ENCODE measurements at regions not wholly inside any gene's neighbourhood (a gene's known extent, or its start where the extent isn't known, plus 50 kb on each side); places are given as distances from the start of the nearest gene placed in this dataset.

- no peak for ATAC-seq
These were observed 211.1 kb downstream of the MATN1 start for GRCh38 chr1:30511991-30512913.

- ATAC-seq, result no peak
These were observed 211.8 kb downstream of the MATN1 start for GRCh38 chr1:30511563-30511962.

DNA sequence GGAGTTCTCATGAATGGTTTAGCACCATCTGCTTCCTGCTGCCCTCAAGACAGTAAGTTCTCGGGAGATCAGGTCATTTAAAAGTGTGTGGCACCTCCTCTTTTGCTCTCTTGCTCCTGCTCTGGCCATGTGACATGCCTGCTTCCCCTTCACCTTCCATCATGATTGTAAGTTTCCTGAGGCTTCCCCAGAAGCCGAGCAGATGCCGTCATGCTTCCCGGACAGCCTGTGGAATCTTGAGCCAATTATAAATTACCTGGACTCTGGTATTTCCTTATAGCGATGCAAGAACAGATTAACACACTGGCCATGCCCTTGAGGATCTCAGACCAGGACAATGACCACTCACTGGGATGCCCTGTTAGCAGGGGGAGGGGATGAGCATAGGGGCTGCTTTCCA is 212.3 kb downstream of the MATN1 start:
- ATAC-seq, result no peak

DNA sequence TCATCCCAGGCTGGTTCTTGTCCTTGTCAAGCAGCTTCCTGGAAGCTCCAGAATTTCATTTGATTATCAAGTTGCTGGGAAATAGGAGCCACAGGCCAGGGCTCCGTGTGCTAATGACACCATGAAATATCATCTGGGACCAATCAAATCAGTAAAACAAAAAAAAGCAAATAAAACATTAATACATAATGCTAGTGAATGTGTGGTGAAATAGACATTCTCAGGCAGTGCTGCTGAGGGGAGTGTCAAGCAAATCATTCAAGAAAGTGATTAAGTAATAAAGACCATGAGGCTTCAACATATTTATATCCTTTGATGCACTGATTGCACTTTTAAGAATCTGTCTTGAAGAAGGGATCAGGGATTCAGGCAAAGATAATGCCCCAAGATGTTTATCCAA is 213.7 kb downstream of the MATN1 start:
- no peak for ATAC-seq

GRCh38 chr1:30508611-30509010 is 214.8 kb downstream of the MATN1 start:
- ATAC-seq, result no peak

DNA sequence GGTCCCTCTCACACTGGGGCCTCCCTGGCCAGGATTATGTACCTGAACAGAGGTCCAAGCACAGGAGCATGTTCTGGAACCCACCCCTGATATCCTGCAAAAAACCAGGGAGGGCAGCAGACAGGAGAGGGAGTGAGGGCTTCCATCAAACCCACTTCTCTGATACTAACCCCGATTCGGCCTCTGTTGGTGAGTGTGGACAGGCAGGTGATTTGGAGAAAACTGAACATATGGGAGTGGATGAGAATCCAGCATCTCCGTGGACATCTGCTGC is 215.3 kb downstream of the MATN1 start:
- ATAC-seq, result no peak

- no peak for ATAC-seq
These were observed 215.8 kb downstream of the MATN1 start for GRCh38 chr1:30507401-30508174.

DNA sequence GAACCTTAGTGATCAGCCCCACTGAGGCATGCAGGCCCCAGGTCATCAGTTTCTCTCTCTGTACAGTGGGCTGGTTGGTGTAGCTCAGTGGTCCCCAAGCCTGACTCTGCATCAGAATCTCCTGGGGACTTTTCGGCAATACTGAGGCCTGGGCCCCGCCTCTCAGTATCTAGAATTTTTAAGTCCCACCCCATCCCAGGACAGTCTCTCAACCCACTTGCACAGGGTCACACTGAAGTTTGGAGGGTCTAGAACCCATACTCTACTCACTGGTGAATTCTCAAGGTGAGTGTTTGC is 216.4 kb downstream of the MATN1 start:
- ATAC-seq, result no peak

DNA sequence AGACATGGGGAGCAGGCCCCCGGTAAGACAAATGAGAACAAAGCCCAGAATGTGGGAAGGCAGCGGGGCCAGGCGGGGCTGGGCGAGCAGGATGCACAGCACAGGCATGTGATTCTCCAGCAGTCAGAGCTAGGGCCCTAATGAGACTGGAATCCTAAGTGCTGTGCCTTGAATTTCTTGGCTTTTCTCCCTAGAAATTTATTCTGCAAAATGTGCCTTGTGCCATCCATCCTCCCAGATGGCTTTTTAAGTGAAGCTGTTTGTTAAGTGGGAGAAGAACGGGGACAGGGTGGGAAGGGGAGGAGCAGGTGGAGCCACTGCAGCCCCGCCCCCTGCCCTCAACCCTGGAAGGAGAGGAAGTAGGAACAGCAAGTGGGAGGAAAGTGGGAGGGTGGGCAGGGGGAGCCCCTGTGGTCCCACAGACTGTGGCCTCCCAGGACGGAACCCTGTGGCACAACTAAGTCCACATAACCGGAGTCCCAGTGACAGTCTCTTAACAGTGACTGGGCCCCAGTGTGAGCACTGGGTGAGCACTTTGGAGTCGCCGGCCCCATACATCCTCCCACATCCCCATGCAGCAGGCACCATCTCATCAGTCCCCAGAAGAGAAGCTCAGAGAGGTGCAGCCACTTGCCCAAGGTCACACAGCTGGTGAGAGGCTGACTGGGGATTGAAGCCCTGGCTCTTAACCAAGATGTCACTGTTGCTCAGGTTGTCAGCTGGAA is 216.9 kb downstream of the MATN1 start:
- ATAC-seq, result no peak

- ATAC-seq, result no peak
These were observed 217.5 kb downstream of the MATN1 start for GRCh38 chr1:30505853-30506252.

DNA sequence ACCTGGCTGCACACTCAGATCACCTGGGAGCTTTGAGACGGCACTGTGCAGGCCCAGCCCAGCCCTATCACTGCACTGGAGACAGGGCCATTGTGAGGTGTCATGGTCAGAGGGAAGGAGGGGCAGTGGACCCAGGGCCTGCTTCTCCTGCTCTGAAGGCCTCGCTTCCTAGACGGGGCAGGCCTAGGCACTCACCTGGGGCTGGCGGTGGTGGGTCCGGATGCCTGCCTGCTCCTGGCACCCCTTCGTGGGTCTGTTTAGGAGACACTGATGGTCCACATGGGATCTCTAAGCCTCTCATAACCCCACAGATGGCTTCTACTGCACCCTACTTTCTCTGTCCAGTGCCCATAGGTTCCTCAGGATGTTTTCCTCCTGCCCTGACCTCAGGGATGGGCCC is 230.9 kb downstream of the MATN1 start:
- no peak for ATAC-seq

GRCh38 chr1:30491831-30492230 is 231.6 kb downstream of the MATN1 start:
- ATAC-seq, result no peak

- no peak for ATAC-seq
These were observed 232.8 kb downstream of the MATN1 start for GRCh38 chr1:30490554-30491053.

DNA sequence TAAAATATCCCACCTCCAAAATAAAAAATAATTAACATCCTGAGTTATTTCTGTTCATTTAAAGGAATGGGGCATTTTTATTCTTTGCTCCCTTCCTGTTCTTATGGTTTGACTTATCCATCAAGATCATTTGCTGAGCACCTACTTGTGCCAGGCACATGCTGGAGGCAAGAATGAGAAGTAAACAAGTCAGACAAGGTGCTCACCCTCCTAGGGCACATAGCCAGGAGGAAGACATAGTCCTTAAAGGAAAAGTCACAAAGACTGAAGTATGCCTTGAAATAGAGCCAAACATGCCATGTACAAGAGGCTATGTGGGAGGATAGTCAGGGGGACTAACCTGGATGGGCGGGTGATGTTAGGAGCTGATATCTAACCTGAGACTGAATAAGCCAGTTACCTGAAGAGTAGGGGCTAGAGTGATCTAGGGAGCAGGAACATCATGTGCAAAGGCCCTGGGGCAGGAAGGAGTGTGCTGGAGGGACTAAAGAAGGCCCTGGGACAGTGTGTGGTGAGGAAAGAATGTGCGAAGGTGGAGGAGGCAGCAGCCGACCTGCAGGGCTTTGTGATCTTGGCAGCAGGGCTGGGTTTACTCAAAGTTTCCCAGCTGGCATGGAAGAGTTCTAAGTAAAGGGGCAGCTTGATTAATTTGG is 233.5 kb downstream of the MATN1 start:
- no peak for ATAC-seq

GRCh38 chr1:30488324-30488913 is 235.0 kb downstream of the MATN1 start:
- ATAC-seq, result no peak

- no peak for ATAC-seq
These were observed 236.3 kb downstream of the MATN1 start for GRCh38 chr1:30487042-30487441.

GRCh38 chr1:30485072-30485471 is 238.3 kb downstream of the MATN1 start:
- no peak for ATAC-seq

DNA sequence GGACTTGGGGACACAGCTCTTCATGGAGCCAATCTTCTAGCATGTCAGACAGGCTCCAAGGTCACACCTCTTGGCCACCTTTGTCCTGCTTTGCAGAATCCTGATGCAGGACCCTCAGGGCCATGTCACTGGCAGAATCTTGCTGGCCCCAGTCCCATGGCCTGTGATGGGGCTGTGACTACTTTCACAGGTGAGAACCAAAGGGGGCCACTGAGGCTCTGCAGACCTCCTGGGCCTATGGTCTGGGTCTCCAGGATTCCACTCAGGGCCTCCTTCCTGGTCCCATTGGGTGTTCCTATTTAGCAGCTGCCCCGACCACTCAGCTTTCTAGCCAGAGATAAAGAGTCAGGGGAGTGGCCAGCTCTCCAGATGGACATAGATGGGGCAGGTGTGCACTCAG is 238.7 kb downstream of the MATN1 start:
- no peak for ATAC-seq

DNA sequence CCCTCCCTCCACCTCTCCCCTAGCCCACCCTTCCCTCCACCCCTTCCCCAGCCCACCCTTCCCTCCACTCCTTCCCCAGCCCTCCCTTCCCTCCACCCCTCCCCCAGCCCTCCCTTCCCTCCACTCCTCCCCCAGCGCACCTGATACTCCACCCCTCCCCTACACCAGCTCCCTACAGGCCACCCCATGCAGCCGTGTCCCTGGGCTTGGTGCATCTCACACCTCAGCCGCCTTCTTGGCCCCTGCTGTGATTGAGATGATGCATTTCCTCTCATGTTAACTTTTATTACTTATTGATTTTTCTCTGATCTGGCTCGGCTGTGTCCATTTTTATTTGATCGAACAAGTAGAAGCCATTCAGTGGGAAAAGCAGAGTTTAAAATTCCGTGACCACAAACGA is 243.8 kb downstream of the MATN1 start:
- no peak for ATAC-seq

DNA sequence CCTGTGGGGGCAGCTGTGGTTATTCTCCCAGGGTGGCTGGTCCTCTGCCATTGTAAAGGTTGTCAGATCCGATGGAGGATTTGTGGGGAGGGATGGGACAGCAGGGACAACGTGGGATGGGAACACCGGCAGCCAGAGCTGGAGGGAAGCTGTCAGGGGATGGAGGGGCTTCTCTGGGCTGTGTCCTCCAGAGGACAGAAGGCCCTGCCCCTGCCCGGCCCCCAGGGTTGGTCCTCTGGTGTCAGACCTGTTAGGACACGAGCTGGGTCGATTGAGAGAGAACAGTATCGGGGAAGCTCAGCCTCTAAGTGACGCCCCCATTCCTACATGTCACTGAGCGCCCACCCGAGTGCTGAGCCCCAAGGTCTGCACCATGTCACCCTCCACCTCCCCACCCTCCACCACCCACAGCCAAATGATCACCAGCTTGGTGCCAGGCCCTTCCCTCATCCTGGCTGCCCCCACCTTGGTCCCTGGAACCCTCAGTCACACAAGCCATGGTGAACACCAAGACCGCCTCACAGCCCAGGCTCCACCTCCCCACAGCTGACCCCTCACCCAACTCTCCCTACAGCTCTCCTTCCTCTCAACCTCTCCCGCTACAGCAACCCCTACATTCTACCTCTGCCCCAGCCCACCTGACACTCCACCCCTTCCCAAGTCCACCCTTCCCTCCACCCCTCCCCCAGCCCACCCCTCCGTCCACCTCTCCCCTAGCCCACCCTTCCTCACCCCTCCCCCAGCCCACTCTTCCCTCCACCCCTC is 244.4 kb downstream of the MATN1 start:
- ATAC-seq, result no peak

- ATAC-seq, result no peak
These were observed 245.1 kb downstream of the MATN1 start for GRCh38 chr1:30478283-30478682.

DNA sequence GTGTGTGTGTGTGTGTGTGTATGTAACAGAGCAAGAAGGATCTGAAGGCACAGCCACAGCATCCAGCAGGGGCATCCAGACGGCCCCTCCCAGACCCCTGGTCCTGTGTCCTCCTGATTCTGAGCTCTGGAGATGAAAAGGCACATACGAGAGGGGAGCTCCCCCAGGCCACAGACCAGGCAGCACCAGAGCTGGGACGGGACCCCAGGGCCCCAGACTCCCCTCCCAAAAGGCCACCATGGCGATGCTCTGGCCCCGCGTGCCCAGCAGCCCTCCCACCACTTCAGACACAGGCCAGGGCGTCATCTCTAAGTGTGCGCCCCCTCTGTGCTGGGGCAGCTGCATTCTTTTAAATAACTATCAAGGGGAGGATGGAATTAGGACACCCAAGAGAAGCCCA is 245.8 kb downstream of the MATN1 start:
- ATAC-seq, result no peak

All from activated CD4-positive, CD25-positive, alpha-beta regulatory T cell treated with anti-CD3 and anti-CD28 coated beads, Interleukin-2, amount 50 U/mL, for 24 hours (primary cell).